ENCODE measurements at regions not wholly inside any gene's neighbourhood (a gene's known extent, or its start where the extent isn't known, plus 50 kb on each side); places are given as distances from the start of the nearest gene placed in this dataset.

DNA sequence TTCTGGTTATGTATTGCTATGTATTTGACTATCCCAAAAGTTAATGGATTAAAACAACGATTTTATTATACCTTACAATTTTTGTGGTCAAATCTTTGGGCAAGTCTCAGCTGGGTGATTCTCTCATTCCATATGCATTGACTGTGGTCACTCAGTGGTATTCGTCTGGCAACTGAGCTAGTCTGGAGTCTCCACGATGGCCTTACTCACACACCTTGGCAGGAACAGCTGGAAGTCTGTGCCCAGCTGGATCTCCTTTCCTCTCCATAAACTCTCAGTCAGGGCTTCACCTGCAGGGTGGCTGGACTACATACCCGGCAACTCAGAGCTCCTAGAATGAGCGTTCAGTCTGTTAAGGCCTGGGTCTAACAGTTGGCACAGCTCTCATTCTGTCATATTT lies 141.1 kb upstream of the WDFY3 start:
- DNase-seq, result no peak
- Histone ChIP-seq H3K36me3 (no peaks in the 10 kb centered on the region), H3K27me3 (no peaks in the 10 kb centered on the region), H3K27ac (no peak overlapping the region), H3K4me3 (no peak overlapping the region), H3K9me3 (no peaks in the 10 kb centered on the region), H3K4me1 (no peaks in the 10 kb centered on the region)
- TF ChIP-seq, protein P1, sequence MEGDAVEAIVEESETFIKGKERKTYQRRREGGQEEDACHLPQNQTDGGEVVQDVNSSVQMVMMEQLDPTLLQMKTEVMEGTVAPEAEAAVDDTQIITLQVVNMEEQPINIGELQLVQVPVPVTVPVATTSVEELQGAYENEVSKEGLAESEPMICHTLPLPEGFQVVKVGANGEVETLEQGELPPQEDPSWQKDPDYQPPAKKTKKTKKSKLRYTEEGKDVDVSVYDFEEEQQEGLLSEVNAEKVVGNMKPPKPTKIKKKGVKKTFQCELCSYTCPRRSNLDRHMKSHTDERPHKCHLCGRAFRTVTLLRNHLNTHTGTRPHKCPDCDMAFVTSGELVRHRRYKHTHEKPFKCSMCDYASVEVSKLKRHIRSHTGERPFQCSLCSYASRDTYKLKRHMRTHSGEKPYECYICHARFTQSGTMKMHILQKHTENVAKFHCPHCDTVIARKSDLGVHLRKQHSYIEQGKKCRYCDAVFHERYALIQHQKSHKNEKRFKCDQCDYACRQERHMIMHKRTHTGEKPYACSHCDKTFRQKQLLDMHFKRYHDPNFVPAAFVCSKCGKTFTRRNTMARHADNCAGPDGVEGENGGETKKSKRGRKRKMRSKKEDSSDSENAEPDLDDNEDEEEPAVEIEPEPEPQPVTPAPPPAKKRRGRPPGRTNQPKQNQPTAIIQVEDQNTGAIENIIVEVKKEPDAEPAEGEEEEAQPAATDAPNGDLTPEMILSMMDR (IDR thresholded peaks at IDR 0.05), result no peak
- TF ChIP-seq POLR2A (IDR thresholded peaks at IDR 0.05), result no peak

DNA sequence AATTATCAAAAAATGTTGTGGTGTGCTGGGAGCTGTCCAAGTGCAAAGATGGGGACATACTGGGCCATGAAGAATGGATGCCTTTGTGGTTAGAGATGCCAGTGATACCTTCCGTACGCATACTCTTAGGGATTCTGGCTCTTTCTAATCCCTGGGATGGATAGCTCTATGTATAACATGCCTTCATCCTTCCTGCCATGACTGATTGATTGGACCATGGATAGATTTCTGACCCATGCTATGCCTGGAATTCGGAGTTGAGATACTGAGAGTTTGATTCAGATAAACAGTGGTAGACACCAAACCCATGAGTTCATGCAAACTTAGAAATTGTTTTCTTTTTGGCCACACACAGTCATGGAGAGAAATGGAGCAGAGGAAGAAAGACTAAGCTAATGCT lies 147.2 kb upstream of the WDFY3 start:
- DNase-seq, result no peak
- TF ChIP-seq, protein P1 (IDR thresholded peaks at IDR 0.05), result no peak
- TF ChIP-seq POLR2A (IDR thresholded peaks at IDR 0.05), result no peak

DNA sequence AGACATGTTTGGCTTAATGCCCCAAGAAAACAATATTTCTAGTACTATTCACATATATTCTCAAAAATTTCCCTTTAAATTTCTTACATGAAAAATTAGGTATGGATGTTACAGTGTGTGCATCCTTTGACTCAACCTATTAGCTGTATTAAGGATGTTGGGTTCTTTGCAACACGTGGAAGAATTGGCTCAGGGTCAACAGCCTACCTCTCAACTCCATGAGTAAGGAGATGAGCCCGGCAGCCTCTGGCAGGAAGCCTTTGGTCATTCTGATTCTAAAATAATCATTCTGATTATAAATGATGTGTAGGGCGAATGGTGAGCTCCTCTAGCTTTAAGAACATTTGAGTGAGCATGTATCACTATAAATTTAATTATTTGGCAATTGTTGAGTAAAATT lies 148.0 kb upstream of the WDFY3 start:
- no peaks in the 10 kb centered on the region for H3K9me3 ChIP-seq
- no peak overlapping the region for H3K4me3 ChIP-seq
- H3K4me1 ChIP-seq, result no peaks in the 10 kb centered on the region
- H3K36me3 ChIP-seq, result no peaks in the 10 kb centered on the region
- no peak for DNase-seq
- no peak overlapping the region for H3K27ac ChIP-seq
- no peaks in the 10 kb centered on the region for H3K27me3 ChIP-seq
- no peak for TF ChIP-seq POLR2A (IDR thresholded peaks at IDR 0.05)
- TF ChIP-seq, protein P1 (IDR thresholded peaks at IDR 0.05), result no peak

More for the DNA sequence above, 147.2 kb upstream of the WDFY3 start:
- Histone ChIP-seq H3K36me3 (no peaks in the 10 kb centered on the region), H3K27me3 (no peaks in the 10 kb centered on the region), H3K9me3 (no peaks in the 10 kb centered on the region), H3K4me1 (no peaks in the 10 kb centered on the region), H3K27ac (no peak overlapping the region), H3K4me3 (no peak overlapping the region)

DNA sequence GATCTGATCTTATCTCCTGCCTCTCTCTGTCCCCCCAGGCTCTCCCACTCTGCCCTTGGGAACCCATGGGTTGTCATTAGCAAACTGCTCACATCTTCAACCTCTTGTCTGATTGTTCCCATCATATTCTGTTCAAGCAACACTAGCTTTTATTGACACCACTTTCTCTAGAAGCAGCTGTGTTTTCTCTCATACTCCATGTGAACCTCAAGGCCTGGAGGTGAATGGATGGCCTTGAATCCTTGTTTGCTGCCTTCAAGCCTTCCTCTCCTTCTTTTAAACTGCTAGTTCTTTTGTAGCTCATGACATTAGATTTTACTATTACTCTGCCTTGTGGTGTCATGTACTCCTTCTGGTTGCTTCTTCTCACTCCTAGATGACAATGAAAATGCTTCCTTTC lies 149.5 kb upstream of the WDFY3 start:
- Histone ChIP-seq H3K9me3 (no peaks in the 10 kb centered on the region), H3K27me3 (no peaks in the 10 kb centered on the region), H3K36me3 (no peaks in the 10 kb centered on the region), H3K4me1 (no peaks in the 10 kb centered on the region), H3K27ac (no peak overlapping the region), H3K4me3 (no peak overlapping the region)
- no peak for TF ChIP-seq POLR2A (IDR thresholded peaks at IDR 0.05)
- DNase-seq, result no peak

DNA sequence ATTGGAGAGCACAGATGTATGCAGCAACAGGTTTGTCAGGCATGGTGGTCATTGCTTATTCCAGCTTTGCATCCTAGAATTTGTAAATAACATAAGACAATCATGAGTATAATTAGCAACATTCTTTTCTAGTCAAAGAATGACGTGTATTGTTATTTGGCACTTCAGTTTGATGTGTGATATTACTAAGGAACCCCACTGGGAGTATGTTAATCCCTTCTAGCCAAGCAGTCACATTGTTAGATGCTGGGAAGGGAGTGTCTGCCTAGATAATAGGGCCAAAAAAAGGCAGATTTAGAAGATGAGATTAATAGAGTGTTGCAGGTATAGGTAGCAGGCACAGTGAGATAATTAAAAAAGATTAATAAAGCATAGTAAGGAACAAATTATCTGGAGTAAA lies 159.2 kb upstream of the WDFY3 start:
- no peak overlapping the region for H3K27ac ChIP-seq
- H3K4me3 ChIP-seq, result no peak overlapping the region
- no peak for DNase-seq
- no peaks in the 10 kb centered on the region for H3K9me3 ChIP-seq
- no peaks in the 10 kb centered on the region for H3K4me1 ChIP-seq
- TF ChIP-seq POLR2A (IDR thresholded peaks at IDR 0.05), result no peak
- TF ChIP-seq, protein P1 (IDR thresholded peaks at IDR 0.05), result no peak
- no peaks in the 10 kb centered on the region for H3K27me3 ChIP-seq
- H3K36me3 ChIP-seq, result no peaks in the 10 kb centered on the region

DNA sequence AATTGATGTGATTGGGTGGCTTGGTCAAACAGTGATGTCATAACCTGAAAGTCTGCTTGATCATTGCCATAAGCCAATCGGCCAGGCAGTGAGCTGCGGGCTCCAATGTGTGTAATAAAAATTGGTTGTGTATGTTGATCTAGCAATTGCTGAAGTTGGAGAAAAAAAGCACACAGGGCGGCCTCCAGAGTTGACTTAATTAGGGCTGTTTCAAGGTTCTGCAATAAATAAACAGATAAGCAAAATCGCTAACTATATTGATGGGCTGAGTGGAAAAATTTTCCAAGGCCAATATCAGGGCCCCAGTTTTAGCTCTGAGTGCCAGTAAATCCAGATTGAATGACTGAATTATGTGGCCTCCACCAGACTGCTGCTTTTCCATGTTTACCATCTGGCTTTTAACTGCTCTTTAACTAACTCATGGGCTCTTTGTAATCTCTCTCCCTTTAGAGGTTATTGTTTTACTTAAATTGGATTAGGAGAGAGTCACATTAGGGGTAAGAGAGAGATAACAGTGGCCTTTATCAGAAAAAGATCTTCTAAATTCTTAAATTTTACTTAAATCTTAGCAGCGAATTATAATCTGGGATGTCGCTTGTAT lies 160.6 kb upstream of the WDFY3 start:
- Histone ChIP-seq H3K4me1 (no peaks in the 10 kb centered on the region), H3K27me3 (no peaks in the 10 kb centered on the region), H3K4me3 (no peak overlapping the region), H3K9me3 (no peaks in the 10 kb centered on the region), H3K36me3 (no peaks in the 10 kb centered on the region), H3K27ac (no peak overlapping the region)
- TF ChIP-seq POLR2A (IDR thresholded peaks at IDR 0.05), result no peak
- TF ChIP-seq, protein P1 (IDR thresholded peaks at IDR 0.05), result no peak
- DNase-seq, result no peak
